Thyroid gland (tissue), 4 donors: ENCODE measurements at regions not wholly inside any gene's neighbourhood (a gene's known extent, or its start where the extent isn't known, plus 50 kb on each side); places are given as distances from the start of the nearest gene placed in this dataset.

Experiments
- CTCF ChIP-seq, 6 experiments: fragments of 200-600 bp in 3 of 6; fragments of 450-650 bp in 3 of 6; sonication (generic) in 3 of 6; IDR thresholded peaks; one replicate each; pipeline ENCODE4 v1.5.1; 2016 to 2019; ENCODE audit warnings: antibody characterized with exemption in 6 of 6, mild to moderate bottlenecking in 2 of 6, inconsistent platforms in 1 of 6, moderate library complexity in 1 of 6
- POLR2A ChIP-seq, 2 donors: fragments of 450-650 bp; IDR thresholded peaks; one replicate each; pipeline ENCODE4 v1.6.1; 2017; ENCODE audit warnings: antibody characterized with exemption in 2 of 2, mild to moderate bottlenecking in 2 of 2, moderate library complexity in 1 of 2

- no peak for TF ChIP-seq CTCF (IDR thresholded peaks at IDR 0.05)
- TF ChIP-seq POLR2A (IDR thresholded peaks at IDR 0.05): no peak
These were observed 91.2 kb upstream of the FRMD4A start for GRCh38 chr10:14421941-14422340.
